Astrocyte of the spinal cord (primary cell): ENCODE measurements at regions not wholly inside any gene's neighbourhood (a gene's known extent, or its start where the extent isn't known, plus 50 kb on each side); places are given as distances from the start of the nearest gene placed in this dataset.
"Not testable (repeated sequence)": the region's sequence is repeated elsewhere in the genome, so short reads cannot be mapped to it uniquely, and the experiment has no call there.

Experiments
- DNase-seq: peaks from one replicate; pipeline ENCODE4 v3.0.0; 2011; ENCODE audit warnings: low read depth, low spot score
- H3K4me3 ChIP-seq: 2 replicates; pipeline ENCODE4 v1.5.1; 2011; ENCODE audit warnings: low read depth, mild to moderate bottlenecking, low read length, moderate library complexity
- CTCF ChIP-seq: IDR thresholded peaks from 2 replicates; pipeline ENCODE4 v1.5.1; 2012; ENCODE audit warnings: low read depth, mild to moderate bottlenecking, low read length, inconsistent platforms
- in situ Hi-C: cut with HindIII; loops from 2 replicates; pipeline ENCODE4 v1.10.0; 2017; ENCODE audit warnings: low sequenced_read_pairs

- TF ChIP-seq CTCF = no peak
- no peak for DNase-seq
- in situ Hi-C loops = no loop called here
- no peak overlapping the region for H3K4me3 ChIP-seq
Measured at GRCh38 chr2:7438855-7439254, 521.6 kb downstream of the RNF144A start.

- no peak for TF ChIP-seq CTCF
- no peak overlapping the region for H3K4me3 ChIP-seq
- in situ Hi-C loops = no loop called here
- DNase-seq = no peak
Measured at GRCh38 chr2:7440977-7441376, 523.8 kb downstream of the RNF144A start.

GRCh38 chr2:7441841-7442240 lies 524.6 kb downstream of the RNF144A start:
- H3K4me3 ChIP-seq, in situ Hi-C loops, DNase-seq: not testable (repeated sequence)

GRCh38 chr2:7444626-7445025 lies 527.4 kb downstream of the RNF144A start:
- TF ChIP-seq CTCF = no peak
- no peak overlapping the region for H3K4me3 ChIP-seq
- DNase-seq = no peak
- in situ Hi-C loops = no loop called here

GRCh38 chr2:7448578-7449264 lies 531.5 kb downstream of the RNF144A start:
- no peak overlapping the region for H3K4me3 ChIP-seq
- DNase-seq = no peak
- TF ChIP-seq CTCF = no peak
- in situ Hi-C loops = no loop called here

GRCh38 chr2:7449298-7449697 lies 532.1 kb downstream of the RNF144A start:
- no peak for TF ChIP-seq CTCF
- DNase-seq = no peak
- no peak overlapping the region for H3K4me3 ChIP-seq
- in situ Hi-C loops = no loop called here

- no peak for DNase-seq
- TF ChIP-seq CTCF = no peak
- in situ Hi-C loops = no loop called here
- no peak overlapping the region for H3K4me3 ChIP-seq
Measured at GRCh38 chr2:7450188-7450832, 533.1 kb downstream of the RNF144A start.
